OCI-LY7 (cell line): ENCODE measurements at regions not wholly inside any gene's neighbourhood (a gene's known extent, or its start where the extent isn't known, plus 50 kb on each side); places are given as distances from the start of the nearest gene placed in this dataset.

Experiments
- EZH2phosphoT487 ChIP-seq: fragments of 200-600 bp; sonication (generic); IDR thresholded peaks from 2 replicates; pipeline ENCODE4 v1.6.1; 2018; ENCODE audit warnings: low read depth, borderline replicate concordance, mild to moderate bottlenecking, mixed run types, antibody characterized with exemption, low read length, moderate library complexity, mixed read lengths
- TF ChIP-seq, protein P1 (sequence below): fragments of 200-600 bp; sonication (generic); conservative IDR thresholded peaks from 2 replicates; pipeline ENCODE4 v1.5.1; 2014; ENCODE audit warnings: mild to moderate bottlenecking, antibody characterized with exemption, low read length, moderate library complexity, mixed read lengths

DNA sequence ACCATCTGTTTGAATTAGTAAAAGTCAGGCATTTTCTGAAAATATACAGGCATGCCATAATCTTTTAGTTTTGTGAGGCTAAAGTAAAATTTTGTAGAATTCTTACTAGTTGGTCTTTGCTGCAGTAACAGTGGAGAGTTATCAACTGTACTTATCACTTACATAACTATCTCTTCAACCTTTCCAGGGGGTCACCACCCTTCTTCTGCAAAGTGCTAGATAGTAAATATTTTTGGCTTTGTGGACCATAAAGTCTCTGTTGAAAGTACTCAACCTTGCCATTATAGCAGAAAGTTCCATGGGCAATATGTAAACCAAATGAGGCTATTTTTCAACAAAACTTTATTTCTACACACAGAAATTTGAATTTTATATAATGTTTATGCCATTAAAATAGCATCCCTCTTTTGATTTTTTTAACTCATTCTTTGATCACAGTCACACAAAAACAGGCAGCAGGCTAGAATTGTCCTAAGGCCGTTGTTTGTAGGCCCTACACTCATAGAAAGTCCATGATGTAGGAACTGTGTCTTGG, 59.5 kb upstream of the KLF6 start:
- TF ChIP-seq, protein P1, sequence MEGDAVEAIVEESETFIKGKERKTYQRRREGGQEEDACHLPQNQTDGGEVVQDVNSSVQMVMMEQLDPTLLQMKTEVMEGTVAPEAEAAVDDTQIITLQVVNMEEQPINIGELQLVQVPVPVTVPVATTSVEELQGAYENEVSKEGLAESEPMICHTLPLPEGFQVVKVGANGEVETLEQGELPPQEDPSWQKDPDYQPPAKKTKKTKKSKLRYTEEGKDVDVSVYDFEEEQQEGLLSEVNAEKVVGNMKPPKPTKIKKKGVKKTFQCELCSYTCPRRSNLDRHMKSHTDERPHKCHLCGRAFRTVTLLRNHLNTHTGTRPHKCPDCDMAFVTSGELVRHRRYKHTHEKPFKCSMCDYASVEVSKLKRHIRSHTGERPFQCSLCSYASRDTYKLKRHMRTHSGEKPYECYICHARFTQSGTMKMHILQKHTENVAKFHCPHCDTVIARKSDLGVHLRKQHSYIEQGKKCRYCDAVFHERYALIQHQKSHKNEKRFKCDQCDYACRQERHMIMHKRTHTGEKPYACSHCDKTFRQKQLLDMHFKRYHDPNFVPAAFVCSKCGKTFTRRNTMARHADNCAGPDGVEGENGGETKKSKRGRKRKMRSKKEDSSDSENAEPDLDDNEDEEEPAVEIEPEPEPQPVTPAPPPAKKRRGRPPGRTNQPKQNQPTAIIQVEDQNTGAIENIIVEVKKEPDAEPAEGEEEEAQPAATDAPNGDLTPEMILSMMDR: no peak
- no peak for TF ChIP-seq EZH2phosphoT487
